HepG2 (cell line): ENCODE measurements at regions not wholly inside any gene's neighbourhood (a gene's known extent, or its start where the extent isn't known, plus 50 kb on each side); places are given as distances from the start of the nearest gene placed in this dataset.
"Not testable (repeated sequence)": the region's sequence is repeated elsewhere in the genome, so short reads cannot be mapped to it uniquely, and the experiment has no call there.

Source experiments
- CTCF ChIP-seq: sonication (generic); formaldehyde crosslinking; IDR thresholded peaks from 2 replicates; pipeline ENCODE4 v1.5.0; 2020; ENCODE audit warnings: mild to moderate bottlenecking, missing genetic modification reagents, moderate library complexity
- HNRNPK ChIP-seq: fragments of 200-400 bp; formaldehyde crosslinking; IDR thresholded peaks from 2 replicates; pipeline ENCODE4 v1.6.1; 2018; ENCODE audit warnings: low read length, low read depth, moderate library complexity, mild to moderate bottlenecking; ENCODE audit not compliant: poor library complexity, severe bottlenecking
- U2AF1 ChIP-seq: fragments of 200-400 bp; formaldehyde crosslinking; optimal IDR thresholded peaks from 2 replicates; pipeline ENCODE3; 2017; ENCODE audit warnings: mild to moderate bottlenecking, low read depth, low read length

GRCh38 chr10:48055395-48055794 is 55.8 kb upstream of the FAM25C start:
- not testable (repeated sequence) for TF ChIP-seq CTCF (CRISPR knock-in tag); HNRNPK; U2AF1
